HepG2 (cell line): ENCODE measurements at regions not wholly inside any gene's neighbourhood (a gene's known extent, or its start where the extent isn't known, plus 50 kb on each side); places are given as distances from the start of the nearest gene placed in this dataset.

Experiments
- ATAC-seq: fragments of 200-7000 bp; cut with Tn5 transposase; 3 replicates; pipeline ENCODE4 v1.9.1; 2020; ENCODE audit warnings: mild to moderate bottlenecking, moderate library complexity
- BruUV-seq: library from RNA; stranded (reverse); fragments of 400-500 nt; replicated peaks from 2 replicates; lab custom pipeline; 2021; lab: Mats Ljungman, UMichigan
- CTCF ChIA-PET: fragments of 300-600 bp; formaldehyde crosslinking; extraction: SDS; loops from one replicate; lab custom pipeline; 2021; ENCODE audit warnings: low total read pairs, inconsistent platforms, low intra/inter-chr PET ratio; lab: Yijun Ruan, JAX
- POLR2A ChIA-PET: fragments of 350-600 bp; sonication (Branson Sonifier 250); formaldehyde crosslinking; loops from one replicate; lab custom pipeline; 2020; ENCODE audit warnings: antibody characterized with exemption, inconsistent platforms; lab: Yijun Ruan, JAX
- DNase-seq: peaks from one replicate; pipeline ENCODE4 v3.0.0-alpha.2; 2015; ENCODE audit warnings: low spot score
- FAIRE-seq: peaks from 3 replicates; lab custom pipeline; 2011; peaks lifted over from hg19 to GRCh38; lab: Jason Lieb, UNC
- H2AFZ ChIP-seq: one replicate; pipeline ENCODE4 v1.6.1; 2011; ENCODE audit warnings: low read length, inconsistent platforms
- H3K27ac ChIP-seq: fragments of 300-600 bp; 3 replicates; pipeline ENCODE4 v1.8.0; 2011; ENCODE audit warnings: mixed run types, mild to moderate bottlenecking, mixed read lengths, low read length, inconsistent platforms; ENCODE audit not compliant: insufficient read depth; ENCODE audit errors: extremely low read length
- H3K27me3 ChIP-seq, 2 experiments: fragments of 200-600 bp in 1 of 2; 2 replicates in 1 of 2; 3 replicates in 1 of 2; pipeline versions ENCODE4 v1.6.0 to v1.8.0; 2011; ENCODE audit warnings: low read length in 2 of 2, mild to moderate bottlenecking in 2 of 2, moderate library complexity in 2 of 2, inconsistent platforms in 1 of 2; ENCODE audit not compliant: insufficient read depth in 2 of 2, control insufficient read depth in 1 of 2
- H3K36me3 ChIP-seq, 2 experiments: fragments of 200-600 bp in 1 of 2; replicated peaks in 1 of 2; 2 replicates in 1 of 2; 3 replicates in 1 of 2; pipeline versions ENCODE4 v1.5.1 to v1.8.0; 2011; ENCODE audit warnings: low read length in 2 of 2, inconsistent platforms in 1 of 2; ENCODE audit not compliant: insufficient read depth in 2 of 2, control insufficient read depth in 1 of 2
- H3K4me1 ChIP-seq: 2 replicates; pipeline ENCODE4 v1.5.1; 2012; ENCODE audit warnings: low read length, inconsistent platforms; ENCODE audit not compliant: insufficient read depth
- H3K4me2 ChIP-seq: 2 replicates; pipeline ENCODE4 v1.6.0; 2011; ENCODE audit warnings: low read depth, low read length, inconsistent platforms
- H3K4me3 ChIP-seq, 3 experiments: fragments of 200-600 bp in 1 of 3; sonication (generic), shearing (Covaris generic) in 1 of 3; replicated peaks in 1 of 3; 2 replicates each; pipeline ENCODE4 v1.5.1; 2011 to 2016; ENCODE audit warnings: low read length in 3 of 3, inconsistent platforms in 2 of 3, low read depth in 2 of 3, mild to moderate bottlenecking in 2 of 3, control low read depth in 1 of 3, mixed read lengths in 1 of 3; ENCODE audit not compliant: insufficient read depth in 1 of 3
- H3K79me2 ChIP-seq: one replicate; pipeline ENCODE4 v1.6.1; 2011; ENCODE audit warnings: low read length, inconsistent platforms; ENCODE audit not compliant: insufficient read depth
- H3K9ac ChIP-seq: 2 replicates; pipeline ENCODE4 v1.6.0; 2011; ENCODE audit warnings: mild to moderate bottlenecking, low read depth, low read length, inconsistent platforms; ENCODE audit not compliant: insufficient read depth
- H3K9me3 ChIP-seq: 2 replicates; pipeline ENCODE4 v1.5.1; 2012; ENCODE audit warnings: mild to moderate bottlenecking, low read length
- H4K20me1 ChIP-seq: 2 replicates; pipeline ENCODE4 v1.6.0; 2011; ENCODE audit warnings: inconsistent platforms, mild to moderate bottlenecking, low read length, moderate library complexity; ENCODE audit not compliant: insufficient read depth
- CEBPG ChIP-seq: IDR thresholded peaks from 2 replicates; pipeline ENCODE4 v1.6.1; 2016
- RNF2 ChIP-seq: fragments of 450-650 bp; conservative IDR thresholded peaks from 2 replicates; pipeline ENCODE4 v1.6.1; 2016; ENCODE audit warnings: low read depth
- STAT5B ChIP-seq: sonication (generic); formaldehyde crosslinking; IDR thresholded peaks from 2 replicates; pipeline ENCODE4 v1.4.0; 2020; ENCODE audit warnings: missing genetic modification reagents
- ZMYM2 ChIP-seq: sonication (generic); formaldehyde crosslinking; IDR thresholded peaks from 2 replicates; pipeline ENCODE4 v1.8.0; 2022; ENCODE audit warnings: mild to moderate bottlenecking, missing genetic modification reagents
- ZNF292 ChIP-seq: sonication (generic); formaldehyde crosslinking; IDR thresholded peaks from 2 replicates; pipeline ENCODE4 v1.8.1; 2022; ENCODE audit warnings: mild to moderate bottlenecking, low read depth, missing genetic modification reagents, borderline replicate concordance
- ZNF326 ChIP-seq: sonication (generic); formaldehyde crosslinking; IDR thresholded peaks from 2 replicates; pipeline ENCODE4 v1.4.0; 2020; ENCODE audit warnings: missing genetic modification reagents, borderline replicate concordance
- ZNF780A ChIP-seq: sonication (generic); formaldehyde crosslinking; IDR thresholded peaks from 2 replicates; pipeline ENCODE4 v1.8.0; 2022; ENCODE audit warnings: mild to moderate bottlenecking, missing genetic modification reagents, moderate library complexity
- ZNF792 ChIP-seq: IDR thresholded peaks from 2 replicates; pipeline ENCODE4 v1.6.1; 2016
- WGBS: methylation state at CpG from one replicate; pipeline ENCODE4 v1.1.6; 2017; ENCODE audit warnings: low lambda C conversion rate; 5-methylcytosine and 5-hydroxymethylcytosine counted together
- in situ Hi-C: cut with HindIII; loops from 2 replicates; pipeline ENCODE4 v1.10.0; 2017; ENCODE audit warnings: low pct_unique_long_range_greater_than_20kb; ENCODE audit not compliant: extremely low pct_ligation_motif_present
- intact Hi-C: fragments of 100-400 bp; cut with micrococcal nuclease; formaldehyde crosslinking; loops from one replicate; pipeline ENCODE4 v1.10.0; 2022; ENCODE audit not compliant: unreplicated experiment
- TF ChIP-seq, protein P1 (sequence below), 2 experiments: sonication (generic) in 1 of 2; formaldehyde crosslinking in 1 of 2; IDR thresholded peaks; 2 replicates each; pipeline versions ENCODE4 v1.4.0 to v1.6.1; 2016 to 2020; ENCODE audit warnings: borderline replicate concordance in 1 of 2, low read depth in 1 of 2, mild to moderate bottlenecking in 1 of 2, missing genetic modification reagents in 1 of 2
- TF ChIP-seq, protein P2 (sequence below): sonication (generic); formaldehyde crosslinking; IDR thresholded peaks from 2 replicates; pipeline ENCODE4 v1.8.1; 2023; ENCODE audit warnings: mild to moderate bottlenecking, inconsistent platforms, moderate library complexity, missing genetic modification reagents, borderline replicate concordance
- TF ChIP-seq, protein P3 (sequence below): sonication (generic); formaldehyde crosslinking; IDR thresholded peaks from 2 replicates; pipeline ENCODE4 v1.4.0; 2020; ENCODE audit warnings: missing genetic modification reagents, borderline replicate concordance
- TF ChIP-seq, protein P4 (sequence below): sonication (generic); formaldehyde crosslinking; conservative IDR thresholded peaks from 2 replicates; pipeline ENCODE4 v1.4.0; 2020; ENCODE audit warnings: missing genetic modification reagents

DNA sequence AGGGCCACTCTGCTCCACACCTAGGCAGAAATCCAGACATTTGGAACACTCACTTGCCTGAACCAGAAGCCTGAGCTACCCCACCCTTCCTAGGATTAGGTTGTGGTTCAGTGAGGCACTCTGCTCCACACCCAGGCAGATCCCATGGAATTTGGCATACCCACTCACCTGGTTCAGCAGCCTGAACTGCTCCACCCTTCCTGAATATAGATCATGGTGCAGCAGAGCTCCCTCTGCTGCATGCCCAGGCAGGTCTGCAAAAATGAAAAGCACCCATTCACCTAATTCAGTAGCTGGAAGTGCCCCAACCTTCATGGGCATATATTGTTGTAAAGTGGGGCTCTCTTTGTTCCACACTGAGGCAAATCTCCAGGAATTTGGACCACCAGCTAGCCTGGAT lies 185.1 kb upstream of the CNTNAP5 start (continued):
- TF ChIP-seq, protein P1, sequence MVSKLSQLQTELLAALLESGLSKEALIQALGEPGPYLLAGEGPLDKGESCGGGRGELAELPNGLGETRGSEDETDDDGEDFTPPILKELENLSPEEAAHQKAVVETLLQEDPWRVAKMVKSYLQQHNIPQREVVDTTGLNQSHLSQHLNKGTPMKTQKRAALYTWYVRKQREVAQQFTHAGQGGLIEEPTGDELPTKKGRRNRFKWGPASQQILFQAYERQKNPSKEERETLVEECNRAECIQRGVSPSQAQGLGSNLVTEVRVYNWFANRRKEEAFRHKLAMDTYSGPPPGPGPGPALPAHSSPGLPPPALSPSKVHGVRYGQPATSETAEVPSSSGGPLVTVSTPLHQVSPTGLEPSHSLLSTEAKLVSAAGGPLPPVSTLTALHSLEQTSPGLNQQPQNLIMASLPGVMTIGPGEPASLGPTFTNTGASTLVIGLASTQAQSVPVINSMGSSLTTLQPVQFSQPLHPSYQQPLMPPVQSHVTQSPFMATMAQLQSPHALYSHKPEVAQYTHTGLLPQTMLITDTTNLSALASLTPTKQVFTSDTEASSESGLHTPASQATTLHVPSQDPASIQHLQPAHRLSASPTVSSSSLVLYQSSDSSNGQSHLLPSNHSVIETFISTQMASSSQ (IDR thresholded peaks at IDR 0.05; ENCODE audit: low read depth), result no peak
- TF ChIP-seq, protein P1 (CRISPR knock-in tag; IDR thresholded peaks at IDR 0.05; ENCODE audit: borderline replicate concordance), result no peak
- TF ChIP-seq, protein P2, sequence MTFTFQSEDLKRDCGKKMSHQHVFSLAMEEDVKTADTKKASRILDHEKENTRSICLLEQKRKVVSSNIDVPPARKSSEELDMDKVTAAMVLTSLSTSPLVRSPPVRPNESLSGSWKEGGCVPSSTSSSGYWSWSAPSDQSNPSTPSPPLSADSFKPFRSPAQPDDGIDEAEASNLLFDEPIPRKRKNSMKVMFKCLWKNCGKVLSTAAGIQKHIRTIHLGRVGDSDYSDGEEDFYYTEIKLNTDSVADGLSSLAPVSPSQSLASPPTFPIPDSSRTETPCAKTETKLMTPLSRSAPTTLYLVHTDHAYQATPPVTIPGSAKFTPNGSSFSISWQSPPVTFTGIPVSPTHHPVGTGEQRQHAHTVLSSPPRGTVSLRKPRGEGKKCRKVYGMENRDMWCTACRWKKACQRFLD (CRISPR knock-in tag), result no peak

DNA sequence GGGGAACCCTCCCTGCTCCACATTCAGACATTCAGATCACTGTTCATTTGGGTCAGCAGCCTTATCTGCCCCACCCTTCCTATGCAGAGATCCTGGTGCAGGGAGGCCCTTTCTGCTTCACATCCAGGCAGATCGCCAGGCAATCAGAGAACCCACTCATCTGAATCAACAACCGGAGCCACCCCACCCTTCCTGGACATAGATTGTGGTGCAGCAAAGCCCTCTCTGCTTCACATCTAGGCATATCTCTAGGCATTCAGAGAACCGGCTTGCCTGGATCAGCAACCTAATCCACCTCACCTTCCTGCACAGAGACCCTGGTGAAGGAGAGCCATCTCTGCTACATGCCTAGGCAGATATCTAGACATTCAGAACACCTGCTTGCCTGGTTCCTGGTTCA lies 184.5 kb upstream of the CNTNAP5 start:
- Histone ChIP-seq H3K36me3 (no peaks in the 10 kb centered on the region), H3K27me3 (no peaks in the 10 kb centered on the region), H3K9me3 (peaks cover 96% of the 10 kb centered on the region), H3K79me2 (no peaks in the 10 kb centered on the region), H3K4me1 (no peaks in the 10 kb centered on the region), H3K4me2 (no peak overlapping the region), H2AFZ (no peak overlapping the region), H3K27ac (no peak overlapping the region), H4K20me1 (no peaks in the 10 kb centered on the region), H3K9ac (no peak overlapping the region), H3K4me3 (no peak overlapping the region)
- POLR2A ChIA-PET, result no interaction called here
- DNase-seq, result no peak
- ATAC-seq, result no peak
- in situ Hi-C loops, result no loop called here
- intact Hi-C loops, result no loop called here
- CTCF ChIA-PET, result no interaction called here
- FAIRE-seq, result no peak
- WGBS, result 5% methylated on average over 2 of the region's 3 CpGs
- no TSS peak for BruUV-seq
- TF ChIP-seq, protein P3, sequence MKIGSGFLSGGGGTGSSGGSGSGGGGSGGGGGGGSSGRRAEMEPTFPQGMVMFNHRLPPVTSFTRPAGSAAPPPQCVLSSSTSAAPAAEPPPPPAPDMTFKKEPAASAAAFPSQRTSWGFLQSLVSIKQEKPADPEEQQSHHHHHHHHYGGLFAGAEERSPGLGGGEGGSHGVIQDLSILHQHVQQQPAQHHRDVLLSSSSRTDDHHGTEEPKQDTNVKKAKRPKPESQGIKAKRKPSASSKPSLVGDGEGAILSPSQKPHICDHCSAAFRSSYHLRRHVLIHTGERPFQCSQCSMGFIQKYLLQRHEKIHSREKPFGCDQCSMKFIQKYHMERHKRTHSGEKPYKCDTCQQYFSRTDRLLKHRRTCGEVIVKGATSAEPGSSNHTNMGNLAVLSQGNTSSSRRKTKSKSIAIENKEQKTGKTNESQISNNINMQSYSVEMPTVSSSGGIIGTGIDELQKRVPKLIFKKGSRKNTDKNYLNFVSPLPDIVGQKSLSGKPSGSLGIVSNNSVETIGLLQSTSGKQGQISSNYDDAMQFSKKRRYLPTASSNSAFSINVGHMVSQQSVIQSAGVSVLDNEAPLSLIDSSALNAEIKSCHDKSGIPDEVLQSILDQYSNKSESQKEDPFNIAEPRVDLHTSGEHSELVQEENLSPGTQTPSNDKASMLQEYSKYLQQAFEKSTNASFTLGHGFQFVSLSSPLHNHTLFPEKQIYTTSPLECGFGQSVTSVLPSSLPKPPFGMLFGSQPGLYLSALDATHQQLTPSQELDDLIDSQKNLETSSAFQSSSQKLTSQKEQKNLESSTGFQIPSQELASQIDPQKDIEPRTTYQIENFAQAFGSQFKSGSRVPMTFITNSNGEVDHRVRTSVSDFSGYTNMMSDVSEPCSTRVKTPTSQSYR (CRISPR knock-in tag), result no peak
- TF ChIP-seq ZNF792 (CRISPR knock-in tag), result no peak
- TF ChIP-seq STAT5B (CRISPR knock-in tag), result no peak
- TF ChIP-seq RNF2, result no peak
- TF ChIP-seq, protein P4, sequence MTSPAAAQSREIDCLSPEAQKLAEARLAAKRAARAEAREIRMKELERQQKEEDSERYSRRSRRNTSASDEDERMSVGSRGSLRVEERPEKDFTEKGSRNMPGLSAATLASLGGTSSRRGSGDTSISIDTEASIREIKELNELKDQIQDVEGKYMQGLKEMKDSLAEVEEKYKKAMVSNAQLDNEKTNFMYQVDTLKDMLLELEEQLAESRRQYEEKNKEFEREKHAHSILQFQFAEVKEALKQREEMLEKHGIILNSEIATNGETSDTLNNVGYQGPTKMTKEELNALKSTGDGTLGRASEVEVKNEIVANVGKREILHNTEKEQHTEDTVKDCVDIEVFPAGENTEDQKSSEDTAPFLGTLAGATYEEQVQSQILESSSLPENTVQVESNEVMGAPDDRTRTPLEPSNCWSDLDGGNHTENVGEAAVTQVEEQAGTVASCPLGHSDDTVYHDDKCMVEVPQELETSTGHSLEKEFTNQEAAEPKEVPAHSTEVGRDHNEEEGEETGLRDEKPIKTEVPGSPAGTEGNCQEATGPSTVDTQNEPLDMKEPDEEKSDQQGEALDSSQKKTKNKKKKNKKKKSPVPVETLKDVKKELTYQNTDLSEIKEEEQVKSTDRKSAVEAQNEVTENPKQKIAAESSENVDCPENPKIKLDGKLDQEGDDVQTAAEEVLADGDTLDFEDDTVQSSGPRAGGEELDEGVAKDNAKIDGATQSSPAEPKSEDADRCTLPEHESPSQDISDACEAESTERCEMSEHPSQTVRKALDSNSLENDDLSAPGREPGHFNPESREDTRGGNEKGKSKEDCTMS (CRISPR knock-in tag), result no peak
- TF ChIP-seq ZNF780A (CRISPR knock-in tag), result no peak
- TF ChIP-seq CEBPG (CRISPR knock-in tag), result no peak
- TF ChIP-seq ZMYM2 (CRISPR knock-in tag), result no peak
- TF ChIP-seq ZNF326, result no peak
- TF ChIP-seq ZNF292 (CRISPR knock-in tag), result no peak
